ENCODE measurements at regions not wholly inside any gene's neighbourhood (a gene's known extent, or its start where the extent isn't known, plus 50 kb on each side); places are given as distances from the start of the nearest gene placed in this dataset.
"Not testable (repeated sequence)": the region's sequence is repeated elsewhere in the genome, so short reads cannot be mapped to it uniquely, and the experiment has no call there.

DNA sequence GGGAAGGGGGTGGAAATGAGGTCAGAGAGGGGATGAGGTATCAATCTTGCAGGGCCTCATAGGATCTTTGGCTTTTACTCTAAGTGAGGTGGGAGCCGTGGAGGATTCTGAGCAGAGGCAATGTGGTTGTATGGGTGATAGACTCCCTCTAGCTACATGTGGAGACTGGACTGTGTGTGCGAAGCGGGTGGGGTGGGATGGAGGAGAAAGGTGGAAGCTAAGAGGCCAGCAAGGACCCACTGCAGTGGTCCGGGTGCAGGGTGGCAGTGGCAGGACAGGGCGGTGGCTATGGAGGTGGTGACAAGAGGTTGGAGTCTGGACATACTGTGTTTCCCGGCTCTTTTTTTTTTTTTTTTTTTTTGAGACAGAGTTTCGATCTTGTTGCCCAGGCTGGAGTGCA is 62.4 kb upstream of the PTPN1 start:
- no peak for TF ChIP-seq CTCF (IDR thresholded peaks at IDR 0.05; ENCODE audit: insufficient read depth, low read length, poor library complexity, severe bottlenecking)
- Histone ChIP-seq H3K36me3 (ENCODE audit: control insufficient read depth, insufficient read depth, low read length) (no peaks in the 10 kb centered on the region), H3K4me3 (replicated peaks; ENCODE audit: low read depth, low read length) (no peak overlapping the region), H3K27me3 (replicated peaks; ENCODE audit: control insufficient read depth, insufficient read depth, low read length) (no peaks in the 10 kb centered on the region)
- DNase-seq (ENCODE audit: extremely low read depth, insufficient read length), result no peak

- not testable (repeated sequence) for H3K36me3 ChIP-seq (ENCODE audit: control insufficient read depth, insufficient read depth, low read length); H3K4me3 ChIP-seq (replicated peaks; ENCODE audit: low read depth, low read length); DNase-seq (ENCODE audit: extremely low read depth, insufficient read length); H3K27me3 ChIP-seq (replicated peaks; ENCODE audit: control insufficient read depth, insufficient read depth, low read length)
These were observed 61.4 kb upstream of the PTPN1 start for GRCh38 chr20:50448625-50449403.

DNA sequence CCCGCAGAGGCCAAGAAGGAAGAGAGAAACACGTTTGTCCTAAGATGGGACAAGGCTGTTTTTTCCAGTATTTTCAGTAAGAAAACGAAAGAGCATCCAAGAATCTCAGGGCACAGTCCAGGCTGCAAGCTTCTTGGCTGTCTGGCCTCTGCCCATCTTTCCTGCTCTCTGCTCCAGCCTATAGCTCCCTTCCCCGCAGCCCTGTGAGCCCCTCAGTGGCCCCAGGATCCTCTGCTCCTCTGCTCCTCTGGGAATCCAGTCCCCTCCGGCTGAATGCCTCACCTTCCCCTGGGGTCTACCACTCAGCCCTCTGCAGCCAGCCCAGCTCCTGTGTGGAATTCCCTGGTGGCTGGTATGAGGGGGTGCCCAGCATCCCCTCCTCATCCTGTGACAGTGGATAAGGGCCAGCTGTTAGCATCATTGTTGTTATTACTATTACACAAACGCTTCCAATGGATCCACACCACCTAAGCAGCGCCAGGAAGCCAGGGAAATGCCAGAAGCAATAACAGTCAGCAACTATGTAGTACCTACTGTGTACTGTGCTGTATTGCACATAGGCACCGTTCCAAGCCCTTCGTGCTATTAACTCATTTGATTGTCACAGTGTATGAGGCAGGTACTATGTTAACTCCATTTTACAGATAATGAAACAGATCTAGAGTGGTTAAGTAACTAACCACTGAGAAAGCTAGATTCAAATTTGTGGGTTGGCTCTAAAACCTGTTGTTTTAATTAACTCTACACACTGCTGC is 60.3 kb upstream of the PTPN1 start:
- H3K36me3 ChIP-seq (ENCODE audit: control insufficient read depth, insufficient read depth, low read length), result no peaks in the 10 kb centered on the region
- no peaks in the 10 kb centered on the region for H3K27me3 ChIP-seq (replicated peaks; ENCODE audit: control insufficient read depth, insufficient read depth, low read length)
- no peak for TF ChIP-seq CTCF (IDR thresholded peaks at IDR 0.05; ENCODE audit: insufficient read depth, low read length, poor library complexity, severe bottlenecking)
- no peak for DNase-seq (ENCODE audit: extremely low read depth, insufficient read length)
- no peak overlapping the region for H3K4me3 ChIP-seq (replicated peaks; ENCODE audit: low read depth, low read length)

DNA sequence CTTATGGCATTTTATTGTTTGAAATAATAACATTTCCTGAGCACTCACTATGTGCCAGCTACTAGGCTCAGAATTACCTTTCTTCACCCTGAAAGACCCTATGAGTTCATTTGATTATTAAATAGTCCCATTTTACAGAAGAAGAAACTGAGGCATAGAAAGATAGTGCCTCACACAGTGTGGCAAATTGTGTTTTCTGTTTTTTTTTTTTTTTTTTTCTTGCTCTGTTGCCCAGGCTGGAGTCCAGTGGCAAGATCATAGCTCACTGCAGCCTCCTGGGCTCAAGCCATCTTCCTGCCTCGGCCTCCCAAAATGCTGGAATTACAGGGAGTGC is 59.7 kb upstream of the PTPN1 start:
- Histone ChIP-seq H3K4me3 (replicated peaks; ENCODE audit: low read depth, low read length) (no peak overlapping the region), H3K36me3 (ENCODE audit: control insufficient read depth, insufficient read depth, low read length) (no peaks in the 10 kb centered on the region), H3K27me3 (replicated peaks; ENCODE audit: control insufficient read depth, insufficient read depth, low read length) (no peaks in the 10 kb centered on the region)
- no peak for TF ChIP-seq CTCF (IDR thresholded peaks at IDR 0.05; ENCODE audit: insufficient read depth, low read length, poor library complexity, severe bottlenecking)
- no peak for DNase-seq (ENCODE audit: extremely low read depth, insufficient read length)

GRCh38 chr20:50450881-50451752 is 59.1 kb upstream of the PTPN1 start:
- H3K27me3 ChIP-seq (replicated peaks; ENCODE audit: control insufficient read depth, insufficient read depth, low read length), result no peaks in the 10 kb centered on the region
- H3K36me3 ChIP-seq (ENCODE audit: control insufficient read depth, insufficient read depth, low read length), result no peaks in the 10 kb centered on the region
- peak; percentile 56 for DNase-seq (ENCODE audit: extremely low read depth, insufficient read length)
- TF ChIP-seq CTCF (IDR thresholded peaks at IDR 0.05; ENCODE audit: insufficient read depth, low read length, poor library complexity, severe bottlenecking), result no peak
- H3K4me3 ChIP-seq (replicated peaks; ENCODE audit: low read depth, low read length), result peak overlapping the region; percentile 21; the same call in 1 of the 2 replicates

GRCh38 chr20:50451792-50452425 is 58.3 kb upstream of the PTPN1 start:
- H3K4me3 ChIP-seq (replicated peaks; ENCODE audit: low read depth, low read length); H3K27me3 ChIP-seq (replicated peaks; ENCODE audit: control insufficient read depth, insufficient read depth, low read length); DNase-seq (ENCODE audit: extremely low read depth, insufficient read length); H3K36me3 ChIP-seq (ENCODE audit: control insufficient read depth, insufficient read depth, low read length): not testable (repeated sequence)
